Activated CD4-positive, alpha-beta T cell treated with anti-CD3 and anti-CD28 coated beads, Interleukin-10, Interleukin-2, amounts not matched to agents 100 ng/mL and 50 ng/mL, durations not matched to agents 16 hours and 8 hours (primary cell): ENCODE measurements at regions not wholly inside any gene's neighbourhood (a gene's known extent, or its start where the extent isn't known, plus 50 kb on each side); places are given as distances from the start of the nearest gene placed in this dataset.
A peak's percentile ranks its signal among the peaks of the same experiment; 100 is the strongest.
"Not testable (repeated sequence)": the region's sequence is repeated elsewhere in the genome, so short reads cannot be mapped to it uniquely, and the experiment has no call there.

Source experiments
- DNase-seq: peaks from one replicate; pipeline ENCODE4 v3.0.0-alpha.2; 2020

DNA sequence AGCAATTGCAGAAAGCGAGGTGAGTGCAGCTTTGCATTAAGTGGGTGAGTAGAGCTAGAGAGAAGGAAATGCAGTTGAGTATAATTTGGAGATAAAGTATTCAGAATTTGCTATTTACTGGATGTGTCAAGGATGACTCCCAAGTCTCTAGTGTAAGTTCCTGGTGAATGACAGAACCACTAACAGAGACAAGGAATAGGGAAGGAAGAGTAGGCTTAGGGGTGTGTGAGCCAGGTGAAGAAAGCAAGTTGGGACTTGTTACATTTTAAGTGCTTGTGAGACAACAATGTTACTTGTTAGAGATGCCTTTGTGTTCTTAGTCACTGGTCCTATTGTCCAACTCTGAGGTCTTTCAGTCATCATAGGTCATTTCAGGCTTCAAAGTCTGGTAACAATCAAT lies 70.8 kb downstream of the TBC1D26 start:
- not testable (repeated sequence) for DNase-seq

DNA sequence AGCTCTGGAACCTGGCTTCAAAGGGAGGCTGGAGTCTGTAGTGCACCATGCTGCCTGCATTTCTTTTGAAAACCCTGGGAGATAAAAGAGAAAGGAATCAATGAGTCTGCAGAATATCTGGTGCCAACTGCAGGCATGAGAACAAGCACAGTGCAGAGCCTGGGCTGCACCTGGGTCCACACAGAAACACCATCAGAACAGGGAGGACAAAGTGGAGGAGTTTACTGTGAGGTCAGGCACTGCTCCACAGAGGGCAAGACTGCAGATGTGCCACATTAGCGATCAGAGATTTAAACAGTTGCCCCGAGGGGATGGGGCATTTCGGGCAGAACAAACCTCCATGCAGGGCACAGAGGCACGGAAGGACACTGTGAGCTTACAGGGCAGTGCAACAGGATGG lies 74.7 kb downstream of the TBC1D26 start:
- DNase-seq, result not testable (repeated sequence)

DNA sequence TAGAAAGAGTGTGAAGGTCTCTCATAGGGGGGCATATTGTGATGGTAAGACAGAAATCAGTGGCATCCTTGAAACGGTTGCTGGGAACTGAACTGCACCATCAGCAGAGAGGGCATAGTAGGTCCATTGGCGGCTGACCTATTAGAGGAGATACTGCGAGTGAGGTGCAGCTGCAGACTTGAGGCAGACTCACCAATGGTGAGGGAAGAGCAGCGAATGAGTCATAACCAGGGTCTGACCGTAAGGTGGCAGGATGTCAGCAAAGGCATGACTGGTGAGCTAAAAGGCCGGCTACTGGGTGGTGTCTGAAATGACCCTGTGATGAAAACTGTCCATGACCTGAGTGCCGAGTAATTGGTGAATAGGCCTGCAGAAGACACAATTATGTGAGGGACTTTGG lies 81.3 kb downstream of the TBC1D26 start:
- not testable (repeated sequence) for DNase-seq

GRCh38 chr17:15814003-15814402 lies 81.9 kb downstream of the TBC1D26 start:
- not testable (repeated sequence) for DNase-seq

GRCh38 chr17:15817861-15818260 lies 85.8 kb downstream of the TBC1D26 start:
- DNase-seq, result not testable (repeated sequence)

GRCh38 chr17:15822280-15822679 lies 90.2 kb downstream of the TBC1D26 start:
- DNase-seq, result not testable (repeated sequence)

DNA sequence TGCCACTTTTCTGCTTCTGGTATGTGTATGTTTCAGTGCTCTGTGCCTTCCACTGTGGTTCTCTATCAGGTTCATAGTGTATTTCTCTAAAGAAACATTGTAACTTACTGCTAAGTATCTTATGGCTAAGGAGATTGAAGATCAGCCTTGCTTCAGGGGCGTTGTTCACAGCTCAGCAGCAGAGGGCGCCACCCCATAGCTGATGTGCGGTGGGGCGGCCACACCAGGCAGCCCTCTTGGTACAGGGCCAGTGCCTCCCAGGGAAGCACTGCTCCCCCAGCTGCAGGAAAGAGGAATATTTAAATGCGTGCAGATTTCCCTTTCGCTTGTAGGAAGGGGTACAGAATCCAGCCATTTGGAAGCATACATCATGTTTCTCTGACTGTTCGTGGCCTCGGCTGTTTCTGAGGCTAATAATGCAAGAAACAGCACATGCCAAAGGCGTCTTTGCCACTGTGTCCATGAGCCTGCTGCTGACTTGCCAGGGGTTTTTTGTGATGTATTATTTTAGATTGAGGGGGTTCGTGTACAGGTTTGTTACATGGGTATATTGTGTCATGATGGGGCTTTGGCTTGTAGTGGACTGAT lies 96.7 kb downstream of the TBC1D26 start:
- peak; percentile 84 for DNase-seq

- not testable (repeated sequence) for DNase-seq
Observed at GRCh38 chr17:15830221-15830620, 98.1 kb downstream of the TBC1D26 start.

DNA sequence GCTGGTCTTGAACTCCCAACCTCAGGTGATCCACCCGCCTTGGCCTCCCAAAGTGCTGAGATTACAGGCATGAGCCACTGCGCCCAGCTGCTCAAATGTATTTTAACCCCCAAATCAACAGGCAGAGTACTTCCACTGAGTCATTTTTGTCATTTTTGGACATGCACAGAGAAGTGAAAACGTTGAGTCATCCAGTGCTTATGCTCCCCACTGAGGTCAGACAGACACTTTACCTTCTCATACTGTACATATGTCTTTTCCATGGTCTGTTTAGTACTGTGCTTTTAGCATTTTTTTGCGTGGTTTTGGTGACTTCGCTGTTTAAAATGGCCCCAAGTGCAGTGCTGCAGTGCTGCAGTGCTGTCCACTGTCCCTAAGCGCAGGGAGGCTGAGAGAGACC lies 99.1 kb downstream of the TBC1D26 start:
- DNase-seq, result peak; percentile 92

GRCh38 chr17:15832921-15833480 lies 100.9 kb downstream of the TBC1D26 start:
- DNase-seq, result peak; percentile 70

DNA sequence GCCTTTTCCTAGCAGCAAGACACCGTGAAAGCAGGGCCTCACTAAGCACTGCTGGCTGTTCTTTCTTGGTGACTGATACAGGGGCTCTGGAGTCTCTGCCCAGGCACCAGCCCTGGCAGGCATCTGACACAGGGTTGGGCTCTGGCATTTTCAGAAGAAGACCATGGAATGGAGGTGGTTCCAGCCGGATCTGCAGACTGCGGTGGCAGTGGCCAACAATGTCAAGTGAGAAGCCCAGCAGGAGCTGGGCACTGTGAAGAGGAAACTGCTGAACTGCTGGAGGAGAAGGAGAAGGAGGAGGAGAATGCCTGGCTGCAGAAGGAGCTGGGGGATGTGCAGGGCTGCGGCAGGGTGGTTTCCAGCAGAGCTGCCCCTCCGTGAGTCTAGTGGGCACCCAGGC lies 101.8 kb downstream of the TBC1D26 start:
- not testable (repeated sequence) for DNase-seq

GRCh38 chr17:15835481-15835880 lies 103.4 kb downstream of the TBC1D26 start:
- DNase-seq, result not testable (repeated sequence)

GRCh38 chr17:15836249-15836982 lies 104.3 kb downstream of the TBC1D26 start:
- not testable (repeated sequence) for DNase-seq

DNA sequence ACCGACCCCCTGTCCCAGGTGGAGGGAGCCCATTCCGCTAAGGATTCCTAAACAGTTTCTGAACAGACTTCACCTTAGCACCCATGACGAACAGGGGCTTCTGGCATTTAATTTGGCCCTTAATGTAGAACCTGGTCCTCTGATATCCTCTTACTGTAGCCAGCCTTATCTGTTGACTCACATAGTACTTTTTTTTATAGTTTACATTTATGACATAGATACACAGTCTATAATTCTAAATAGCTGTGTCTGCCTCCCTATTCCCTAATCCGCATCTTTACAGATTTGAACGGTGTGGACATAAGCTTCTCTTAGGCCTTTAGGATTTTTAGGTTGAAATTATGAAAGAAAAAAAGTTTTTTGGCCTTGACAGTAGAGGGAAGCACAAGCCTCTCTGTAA lies 104.9 kb downstream of the TBC1D26 start:
- not testable (repeated sequence) for DNase-seq

- DNase-seq, result not testable (repeated sequence)
Observed at GRCh38 chr17:15847447-15848229, 97.3 kb upstream of the ADORA2B start.

GRCh38 chr17:15849054-15849453 lies 95.9 kb upstream of the ADORA2B start:
- peak; percentile 82 for DNase-seq

DNA sequence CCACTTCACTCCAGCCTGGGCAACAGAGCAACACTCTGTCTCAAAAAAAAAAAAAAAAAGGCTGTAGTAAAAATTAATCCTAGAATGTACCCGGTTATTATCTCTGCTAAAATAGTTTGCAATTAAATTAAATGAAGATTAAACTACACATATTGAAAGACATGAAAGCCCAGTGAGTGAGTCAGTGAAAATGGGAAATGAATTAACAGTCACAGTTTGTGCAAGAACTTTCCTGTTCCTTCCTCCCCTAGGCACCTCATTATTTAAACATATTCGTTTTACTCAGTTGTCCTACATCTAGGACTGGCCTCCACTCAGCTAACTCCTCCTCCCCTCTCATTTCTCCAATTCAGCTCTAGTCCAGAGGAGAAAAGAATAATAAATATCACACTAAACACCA lies 94.9 kb upstream of the ADORA2B start:
- not testable (repeated sequence) for DNase-seq

DNA sequence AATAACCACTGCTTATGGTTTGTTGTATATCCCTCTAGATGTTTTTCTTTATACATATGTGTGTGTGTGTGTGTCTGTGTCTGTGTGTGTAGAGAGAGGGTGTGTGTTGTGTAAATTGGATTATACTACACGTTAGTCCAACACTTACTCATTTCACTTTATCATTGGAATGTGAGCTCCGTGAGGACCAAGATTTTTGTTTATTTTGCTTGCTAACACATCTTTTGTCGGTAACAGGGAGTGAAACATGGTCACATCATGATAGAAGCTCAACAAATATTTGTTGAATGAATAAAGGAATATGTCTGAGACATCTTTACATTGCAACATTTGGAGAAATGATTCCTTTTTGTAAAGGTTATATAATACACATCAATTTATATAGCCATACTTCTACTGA lies 94.2 kb upstream of the ADORA2B start:
- not testable (repeated sequence) for DNase-seq

DNA sequence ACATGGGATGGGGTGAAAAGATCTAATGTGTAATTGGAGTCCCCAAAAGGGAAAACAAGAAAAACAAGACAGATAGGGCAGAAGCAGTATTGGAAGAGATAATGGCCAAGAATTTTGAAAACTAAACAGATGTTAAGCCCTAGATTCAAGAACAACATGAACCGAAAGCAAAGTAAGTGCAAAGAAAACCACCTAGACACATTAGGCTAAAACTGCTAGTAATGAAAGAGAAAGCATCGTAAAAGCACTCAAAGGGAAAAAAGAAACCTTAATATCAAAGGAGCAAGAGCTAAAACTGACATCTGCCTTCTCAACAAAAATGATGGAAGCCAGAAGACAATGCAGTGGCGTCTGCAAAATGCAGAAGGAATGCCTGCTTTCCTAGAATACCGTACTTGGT lies 92.1 kb upstream of the ADORA2B start:
- DNase-seq, result not testable (repeated sequence)

GRCh38 chr17:15856191-15856590 lies 88.7 kb upstream of the ADORA2B start:
- DNase-seq, result not testable (repeated sequence)

GRCh38 chr17:15856745-15857144 lies 88.2 kb upstream of the ADORA2B start:
- not testable (repeated sequence) for DNase-seq

DNA sequence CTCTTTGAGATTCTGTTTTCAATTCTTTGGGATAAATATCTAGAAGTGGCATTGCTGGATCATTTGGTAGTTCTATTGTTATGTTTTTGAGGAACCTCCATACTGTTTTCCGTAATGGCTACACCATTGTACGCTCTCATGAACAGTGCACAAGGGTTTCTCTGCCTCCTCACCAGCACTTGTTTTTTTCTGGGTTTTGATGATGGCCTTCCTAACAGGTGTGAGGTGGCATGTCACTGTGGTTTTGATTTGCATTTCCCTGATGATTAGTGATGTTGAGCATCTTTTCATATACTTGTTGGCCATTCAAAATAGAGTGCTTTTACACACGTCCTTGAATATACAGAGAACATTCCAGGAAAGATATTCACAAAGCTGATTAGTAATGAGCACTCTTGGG lies 86.8 kb upstream of the ADORA2B start:
- DNase-seq, result not testable (repeated sequence)

DNA sequence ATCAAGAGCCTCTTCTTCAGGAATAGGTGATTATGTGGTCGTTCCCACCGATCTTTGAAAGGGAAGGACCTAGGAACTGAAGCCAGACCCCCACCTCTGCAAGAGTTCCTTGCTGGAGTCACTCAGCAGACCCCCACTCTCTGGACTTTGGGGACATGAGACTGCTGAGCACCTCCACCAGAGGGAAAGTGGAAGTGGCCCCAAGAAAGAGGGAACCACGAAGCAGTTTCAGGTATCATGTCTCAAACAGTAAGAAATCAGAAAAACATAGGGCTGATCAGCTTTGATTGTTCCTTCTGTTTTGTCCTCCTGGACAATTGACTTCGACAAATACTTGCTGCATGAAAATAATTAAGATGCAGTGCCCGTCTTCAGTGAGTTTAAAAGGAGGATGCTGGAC lies 84.2 kb upstream of the ADORA2B start:
- DNase-seq, result not testable (repeated sequence)
